Stimulated activated CD8-positive, alpha-beta memory T cell treated with anti-CD3 and anti-CD28 coated beads, Interleukin-7, amount 100 ng/mL, for 1 hour (primary cell): ENCODE measurements at regions not wholly inside any gene's neighbourhood (a gene's known extent, or its start where the extent isn't known, plus 50 kb on each side); places are given as distances from the start of the nearest gene placed in this dataset.
A peak's percentile ranks its signal among the peaks of the same experiment; 100 is the strongest.

Source experiments
- DNase-seq, 2 donors: peaks; one replicate each; pipeline ENCODE4 v3.0.0-alpha.2; 2020; ENCODE audit warnings: low read depth in 2 of 2

DNA sequence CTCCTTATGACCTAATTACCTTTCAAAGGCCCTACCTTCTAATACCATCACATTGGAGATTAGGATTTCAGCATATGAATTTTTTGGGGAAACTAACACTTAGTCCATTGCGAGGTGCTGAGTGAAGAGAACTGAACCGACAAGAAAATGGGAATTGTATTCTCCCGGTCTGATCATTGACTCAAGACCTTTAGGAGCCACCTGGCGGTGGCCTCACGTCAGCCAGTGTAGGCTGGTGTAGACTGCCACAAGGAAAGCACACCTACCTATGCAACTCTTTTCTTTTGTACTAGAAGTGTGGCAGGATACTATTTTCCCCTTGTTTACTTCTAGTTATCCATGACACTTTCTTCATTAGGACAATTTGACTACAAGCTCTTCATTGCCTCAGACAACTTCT lies 333.5 kb upstream of the B3GALT2 start:
- no peak for DNase-seq

DNA sequence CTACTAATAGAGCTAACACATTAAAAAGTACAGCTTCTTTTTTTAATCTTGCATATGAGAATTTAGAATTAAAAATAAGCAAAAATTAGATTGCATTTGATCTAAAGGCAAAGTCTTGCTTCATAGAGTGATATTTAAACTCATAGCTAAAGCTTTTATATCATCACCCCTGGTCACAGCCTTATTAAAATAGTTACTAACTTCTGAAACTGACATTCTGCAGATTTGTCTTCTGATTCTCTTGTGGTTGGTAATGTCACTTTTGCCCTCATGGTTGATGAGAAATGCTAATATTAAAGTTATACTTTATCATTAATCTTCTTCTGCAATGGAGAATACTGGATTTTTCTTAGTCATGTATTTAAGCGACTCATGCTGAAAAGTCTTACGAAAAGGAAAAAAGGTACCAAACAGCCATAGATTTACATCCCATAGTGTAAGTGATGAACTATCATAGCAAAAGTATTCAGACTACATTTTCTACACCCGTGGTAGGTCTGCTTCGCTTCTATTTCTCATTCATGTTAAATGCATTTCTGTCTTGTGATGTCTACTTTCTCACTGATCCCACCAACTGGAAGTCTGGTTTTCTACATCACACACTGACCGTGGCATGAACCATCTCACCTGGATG lies 330.5 kb upstream of the B3GALT2 start:
- no peak for DNase-seq

DNA sequence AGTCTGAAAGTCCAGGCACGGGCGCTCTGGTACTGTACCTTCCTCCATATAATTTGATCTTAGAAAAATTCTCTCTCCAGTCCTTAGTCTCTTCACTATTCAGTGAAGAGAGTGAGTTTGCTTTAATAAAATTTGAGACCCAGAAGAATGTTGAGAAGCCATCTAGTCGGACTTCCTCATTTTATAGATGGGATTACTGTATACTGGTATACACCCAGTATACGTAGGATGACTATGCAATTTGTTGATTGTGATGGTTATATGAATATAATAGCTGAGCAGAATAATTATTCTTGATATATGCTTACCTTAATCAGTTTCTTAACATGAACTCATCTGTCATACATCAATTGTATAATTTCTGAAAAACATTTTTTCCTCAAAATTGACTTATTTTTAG lies 328.0 kb upstream of the B3GALT2 start:
- no peak for DNase-seq

DNA sequence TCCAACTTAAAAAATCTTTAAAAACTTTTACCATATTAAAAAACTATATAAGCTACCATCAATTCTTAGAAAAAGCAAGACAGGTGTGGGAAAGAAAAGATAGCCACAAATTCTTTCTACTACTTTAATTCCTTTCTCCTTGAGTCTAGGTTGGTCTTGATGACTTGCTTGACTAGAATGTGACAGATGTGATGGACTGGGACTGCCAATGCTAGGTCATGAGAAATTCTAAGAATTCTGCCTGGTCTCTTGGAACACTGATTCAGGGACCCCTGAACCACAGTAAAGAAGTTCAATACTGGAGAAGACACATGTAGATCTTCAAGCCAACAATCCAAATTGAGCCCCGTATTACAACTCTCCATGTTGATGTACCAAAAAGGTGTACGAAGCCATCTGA lies 326.6 kb upstream of the B3GALT2 start:
- no peak for DNase-seq

DNA sequence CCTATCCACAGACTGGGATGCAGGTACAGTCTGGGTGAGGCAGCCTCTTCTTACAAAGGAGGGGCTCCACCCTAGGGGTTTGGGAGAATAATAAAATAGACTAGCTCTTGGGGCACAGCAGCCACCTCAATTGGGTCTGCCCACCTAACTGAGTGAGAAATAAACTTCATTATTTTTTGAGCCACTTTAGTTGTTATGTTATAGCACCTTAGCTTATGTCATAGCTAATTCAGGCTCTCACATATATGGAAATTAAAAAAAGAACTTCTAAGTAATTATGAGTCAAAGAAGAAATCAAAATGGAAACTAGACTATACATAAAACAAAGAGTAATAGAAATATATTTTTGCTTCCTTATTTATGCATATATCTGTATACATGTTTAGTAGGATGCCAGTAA lies 318.5 kb upstream of the B3GALT2 start:
- no peak for DNase-seq

DNA sequence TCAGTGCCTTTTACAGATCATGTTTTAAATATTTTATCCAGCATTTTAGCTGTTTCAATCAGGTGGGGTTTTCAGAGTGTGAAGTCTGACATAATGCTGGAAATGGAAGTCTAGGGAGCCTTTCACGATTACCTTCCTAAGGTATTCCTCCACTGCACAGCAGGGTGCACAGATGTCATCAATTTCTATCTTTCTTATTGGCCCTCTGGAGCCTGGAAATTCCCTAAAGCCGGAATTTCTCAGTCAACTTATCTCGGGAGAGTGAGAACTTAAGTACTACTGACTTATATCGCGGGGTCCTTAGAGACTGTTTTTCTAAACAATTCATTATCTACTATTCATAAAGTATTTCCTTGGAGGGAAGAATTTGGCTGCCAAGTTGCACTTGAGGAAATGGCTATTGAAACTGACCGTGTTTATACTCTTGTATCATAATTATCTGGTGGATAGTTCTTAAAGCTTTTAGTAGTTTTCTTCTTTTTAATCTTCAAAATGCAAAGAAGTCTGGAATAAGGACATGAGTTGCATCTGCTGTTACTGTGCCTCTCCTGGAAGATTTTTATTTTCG lies 311.8 kb upstream of the B3GALT2 start:
- DNase-seq: no peak

DNA sequence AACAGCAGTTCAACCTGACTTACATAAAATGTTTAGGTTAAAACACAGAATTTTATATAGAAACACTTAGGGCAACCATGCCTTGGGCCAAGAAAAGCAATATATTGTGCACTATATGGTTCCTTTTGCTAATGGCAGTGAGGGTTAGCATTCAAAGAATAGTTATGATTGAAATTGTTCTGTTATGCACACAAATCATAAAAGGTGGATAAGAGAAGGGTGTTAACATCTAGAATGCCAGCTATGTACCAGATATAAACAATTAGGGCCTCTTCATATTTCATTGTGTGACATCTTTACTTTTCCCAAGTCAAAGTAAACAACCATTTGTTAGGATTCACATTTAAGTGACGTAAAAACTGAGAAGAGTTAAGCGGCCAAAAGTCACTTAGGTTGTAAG lies 308.0 kb upstream of the B3GALT2 start:
- no peak for DNase-seq

DNA sequence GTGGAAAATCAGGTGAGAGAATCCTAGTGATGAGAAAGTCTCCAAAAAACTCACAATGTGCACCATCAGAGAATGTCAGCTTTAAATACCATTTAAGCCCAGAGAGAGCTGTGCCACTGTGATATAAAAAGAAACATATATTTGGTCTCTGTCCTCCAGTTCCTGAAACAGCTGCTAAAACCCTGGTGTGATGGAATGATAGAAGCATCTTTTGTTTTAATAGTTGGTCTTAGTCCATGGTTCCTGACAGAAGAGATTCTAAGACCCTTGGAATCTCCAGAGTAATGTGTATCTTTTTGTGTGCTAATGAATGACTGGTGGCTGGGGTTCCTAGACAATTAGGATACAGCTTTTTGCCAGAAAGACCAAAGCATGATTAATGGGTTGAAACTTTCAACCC lies 302.8 kb upstream of the B3GALT2 start:
- DNase-seq: no peak

DNA sequence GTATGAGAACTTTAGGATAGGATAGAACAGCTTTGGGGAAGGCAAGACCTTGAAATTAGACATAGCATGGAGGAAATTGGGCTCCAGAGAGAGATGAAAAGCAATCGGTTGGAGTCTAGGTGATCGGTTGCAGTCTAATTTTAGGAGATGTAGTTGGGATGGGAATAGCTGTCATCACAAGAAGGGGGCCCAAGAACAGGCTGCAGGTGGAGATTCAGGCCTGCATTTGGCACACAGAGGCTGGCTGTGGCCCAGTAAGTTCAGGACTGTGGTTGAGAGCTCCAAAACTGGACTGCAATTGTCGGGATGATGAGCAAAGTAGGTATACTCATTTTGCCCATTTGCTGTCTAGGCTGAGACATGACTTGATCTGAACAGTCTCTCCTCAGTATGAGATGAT lies 301.3 kb upstream of the B3GALT2 start:
- no peak for DNase-seq

DNA sequence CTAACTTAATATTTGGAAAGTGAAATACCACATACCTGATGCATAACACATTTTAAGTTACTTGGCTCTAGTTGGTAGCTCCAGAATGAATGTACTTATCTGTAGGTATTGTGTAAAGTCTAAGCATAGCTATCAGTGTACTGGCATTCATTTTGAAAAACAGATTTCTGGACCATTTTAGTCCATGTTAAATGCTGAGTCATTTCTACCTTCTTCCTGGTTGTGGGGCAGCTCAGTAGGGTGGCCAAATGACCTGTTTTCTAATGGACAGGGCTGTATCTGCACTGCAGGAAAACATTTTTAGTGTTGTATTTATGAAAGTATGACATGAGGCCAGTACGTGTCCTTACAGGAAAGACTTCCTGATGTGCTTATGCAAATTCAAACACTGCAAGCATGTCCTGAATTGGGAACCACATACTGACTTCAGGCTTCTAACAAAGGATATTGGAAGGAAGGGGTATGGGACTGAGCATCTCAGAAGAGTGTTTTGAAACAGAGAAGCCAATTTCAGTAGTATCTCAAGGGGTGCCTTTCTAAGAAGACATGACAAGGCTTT lies 300.3 kb upstream of the B3GALT2 start:
- DNase-seq: no peak

DNA sequence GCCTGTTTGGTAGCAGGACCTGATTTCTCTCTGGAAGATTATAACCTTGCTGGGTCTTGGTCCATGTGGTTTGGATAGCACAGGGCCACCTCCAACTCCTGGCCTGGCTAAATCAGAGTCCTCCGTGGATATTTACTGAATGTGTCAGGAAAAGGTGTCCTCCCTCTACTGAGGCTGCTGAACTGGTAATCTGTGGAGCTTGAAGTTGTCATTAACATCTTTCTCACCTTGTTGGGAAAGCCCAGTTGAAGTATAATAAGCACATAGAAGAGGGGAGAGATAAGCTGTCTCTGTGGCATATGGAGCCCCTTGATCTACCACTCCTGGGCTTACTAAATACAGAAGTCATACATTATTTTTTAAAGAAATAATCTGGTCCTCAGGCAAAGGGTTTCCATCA lies 294.3 kb upstream of the B3GALT2 start:
- DNase-seq: no peak

DNA sequence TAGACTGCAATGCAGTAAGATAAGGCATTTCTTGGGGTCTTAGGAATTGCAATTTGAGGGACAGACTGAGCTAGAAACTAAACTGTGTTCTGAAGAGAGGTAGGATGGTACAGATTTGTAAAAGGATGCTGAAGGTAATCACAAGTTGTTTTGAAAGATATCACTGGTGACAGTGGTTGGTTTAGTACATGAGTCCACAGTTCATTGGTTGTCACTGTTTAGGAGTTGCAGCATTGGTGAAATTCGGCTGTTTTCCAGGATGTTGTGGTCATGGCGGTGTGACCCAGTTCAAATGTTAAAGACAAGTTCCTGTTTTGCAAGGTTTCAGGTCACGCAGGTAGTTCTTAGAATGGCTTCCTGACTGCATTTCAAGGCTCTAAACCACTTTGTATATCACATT lies 292.8 kb upstream of the B3GALT2 start:
- peak; percentile 21 to 23 for DNase-seq

DNA sequence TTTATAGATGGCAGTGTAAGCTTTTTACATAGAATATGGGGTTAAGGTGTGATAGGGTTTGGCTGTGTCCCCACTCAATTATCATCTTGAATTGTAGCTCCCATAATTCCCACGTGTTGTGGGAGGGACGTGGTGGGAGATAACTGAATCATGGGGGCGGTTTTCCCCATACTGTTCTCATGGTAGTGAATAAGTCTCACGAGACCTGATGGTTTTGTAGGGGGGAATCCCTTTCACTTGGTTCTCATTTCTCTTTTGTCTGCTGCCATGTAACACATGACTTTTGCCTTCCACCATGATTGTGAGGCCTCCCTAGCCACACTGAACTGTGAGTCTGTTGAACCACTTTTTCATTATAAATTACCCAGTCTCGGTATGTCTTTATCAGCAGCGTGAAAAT lies 290.3 kb upstream of the B3GALT2 start:
- no peak for DNase-seq

DNA sequence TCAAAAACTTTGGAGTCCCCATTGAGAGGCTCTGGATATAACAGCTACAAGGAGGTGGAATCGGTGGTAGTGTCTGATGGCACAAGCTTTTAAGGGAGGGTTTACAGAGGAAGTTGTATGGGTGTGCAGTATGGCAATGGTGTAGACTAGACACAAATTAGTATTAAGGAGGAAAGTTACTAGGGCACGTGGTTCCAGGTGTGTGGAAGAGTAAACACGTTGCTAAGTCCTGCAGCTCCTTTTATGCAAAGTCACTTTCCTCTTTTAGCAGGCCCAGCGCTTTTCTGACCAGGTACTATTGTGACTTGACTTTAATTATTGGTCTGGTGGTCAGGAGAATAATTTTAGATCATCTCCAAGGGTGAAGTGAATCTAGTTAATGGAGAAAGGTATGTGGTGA lies 287.5 kb upstream of the B3GALT2 start:
- no peak for DNase-seq

DNA sequence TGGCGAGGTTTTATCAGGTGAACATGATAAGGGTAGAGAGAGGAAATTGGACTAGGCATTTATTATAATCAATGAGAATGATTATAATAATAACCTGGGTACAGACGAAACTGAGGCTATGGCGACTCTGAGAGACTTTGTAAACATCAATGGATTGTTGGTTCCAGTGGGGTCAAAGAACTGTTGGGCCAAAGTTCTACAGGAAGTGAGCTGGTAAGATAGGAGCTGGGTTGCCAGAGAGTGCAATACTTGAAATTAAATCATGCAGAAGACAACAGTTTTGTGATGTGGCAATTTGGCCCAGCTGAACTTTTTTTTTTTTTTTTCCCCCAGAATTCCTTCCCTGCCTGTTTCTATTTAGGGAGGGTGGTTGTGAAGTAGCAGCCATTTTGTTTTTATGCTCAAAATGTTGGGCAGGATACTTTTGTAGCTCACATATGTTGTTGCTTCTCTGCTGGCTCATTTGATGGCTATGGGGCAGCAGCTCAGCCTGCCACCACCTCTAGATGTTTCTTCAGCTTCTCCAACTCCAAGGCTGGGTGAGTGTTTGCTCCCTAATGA lies 286.5 kb upstream of the B3GALT2 start:
- no peak for DNase-seq

DNA sequence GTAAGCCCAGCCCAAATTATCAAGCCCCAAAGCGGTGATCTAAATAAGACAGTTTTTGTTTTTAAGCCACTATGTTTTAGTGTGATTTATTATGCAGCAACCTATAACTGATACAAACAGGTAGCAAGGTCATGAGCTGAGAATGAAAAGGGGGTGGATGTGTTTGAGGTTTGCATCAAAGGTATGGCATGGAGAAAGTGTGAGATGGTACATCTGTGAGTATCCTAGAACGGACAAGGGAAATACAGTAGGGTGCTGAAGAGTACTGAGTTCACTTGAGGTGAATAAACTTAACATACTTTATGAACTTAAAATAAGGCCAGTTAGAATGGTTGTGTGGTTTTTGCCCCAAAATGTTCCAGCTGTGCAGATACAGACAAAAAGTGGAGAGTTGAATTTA lies 286.0 kb upstream of the B3GALT2 start:
- DNase-seq: no peak

DNA sequence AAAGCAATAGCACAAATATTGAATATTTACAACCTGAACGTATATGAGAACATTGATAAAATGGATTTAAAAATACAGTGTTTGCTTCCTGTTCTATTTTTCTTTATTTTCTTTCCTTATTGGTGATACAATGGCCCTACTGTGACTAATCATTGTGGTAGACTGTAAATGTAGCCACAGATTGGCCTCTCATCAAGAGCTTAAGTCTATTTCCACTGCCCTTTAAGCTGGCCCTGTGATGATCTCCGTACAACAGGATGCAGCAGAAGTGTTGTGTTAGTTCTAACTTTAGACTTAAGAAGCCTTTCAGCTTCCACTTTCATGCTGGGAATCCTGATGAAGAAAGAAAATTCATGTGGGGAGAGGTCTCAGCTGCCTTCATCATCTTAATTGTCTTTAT lies 285.6 kb upstream of the B3GALT2 start:
- no peak for DNase-seq

DNA sequence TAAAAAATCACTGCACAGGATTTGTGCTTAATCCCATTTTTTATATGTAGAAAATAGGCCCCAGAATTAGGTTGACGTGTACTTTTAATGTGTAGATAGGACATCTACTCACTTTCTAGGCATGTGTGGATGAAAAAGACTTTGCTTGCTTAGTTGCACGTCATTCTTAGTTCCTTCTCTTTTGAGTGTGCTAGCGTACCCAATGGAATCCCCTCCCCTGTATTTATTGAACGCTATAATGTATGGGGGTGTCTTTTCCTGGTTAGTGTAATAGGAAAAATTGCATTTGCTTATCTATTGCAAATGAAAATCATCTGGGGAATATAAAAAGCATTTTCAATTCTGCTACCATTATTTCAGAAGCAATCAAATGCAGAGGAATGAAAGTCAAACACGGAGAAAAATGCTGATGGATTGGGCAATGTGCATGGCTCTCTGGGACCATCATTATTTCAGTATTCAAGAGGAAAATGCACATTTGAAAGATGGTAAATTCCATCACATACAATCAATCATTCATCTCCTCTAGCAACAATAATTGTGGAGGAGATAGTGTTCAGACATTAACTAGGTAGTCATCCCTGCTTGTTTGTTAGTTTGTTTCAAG lies 277.0 kb upstream of the B3GALT2 start:
- no peak for DNase-seq

DNA sequence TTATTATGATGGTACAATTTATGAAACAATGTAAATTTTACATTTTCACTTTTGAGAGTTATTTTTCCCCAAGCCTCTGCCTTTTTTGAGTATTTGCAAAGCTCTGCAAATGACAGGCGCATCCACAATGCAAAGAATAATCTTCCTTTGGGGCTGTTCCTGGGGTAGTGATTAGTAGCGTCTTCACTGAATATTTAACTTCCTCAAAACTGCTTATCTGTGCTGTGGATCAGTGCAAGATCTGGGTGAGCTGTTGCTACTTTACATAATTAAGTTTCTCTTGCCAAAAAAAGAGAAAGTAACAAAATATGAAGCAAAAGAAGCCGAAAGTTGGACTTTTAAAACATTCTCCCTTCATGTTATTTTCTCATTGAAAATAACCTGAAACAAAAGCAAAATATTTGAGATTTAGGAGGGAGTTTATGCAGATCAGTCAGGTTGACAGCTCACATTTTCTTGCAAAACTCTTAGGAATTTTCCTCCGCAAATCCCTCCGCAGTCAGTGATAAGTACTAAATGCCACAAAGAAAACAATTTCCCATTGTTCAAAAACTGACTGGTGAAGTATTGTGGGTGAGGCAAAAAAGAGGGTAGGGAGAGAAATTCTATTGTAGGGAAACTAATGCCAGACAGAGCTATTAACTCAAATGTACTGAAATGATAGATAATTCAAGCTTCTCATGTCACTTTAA lies 276.4 kb upstream of the B3GALT2 start:
- DNase-seq: no peak

DNA sequence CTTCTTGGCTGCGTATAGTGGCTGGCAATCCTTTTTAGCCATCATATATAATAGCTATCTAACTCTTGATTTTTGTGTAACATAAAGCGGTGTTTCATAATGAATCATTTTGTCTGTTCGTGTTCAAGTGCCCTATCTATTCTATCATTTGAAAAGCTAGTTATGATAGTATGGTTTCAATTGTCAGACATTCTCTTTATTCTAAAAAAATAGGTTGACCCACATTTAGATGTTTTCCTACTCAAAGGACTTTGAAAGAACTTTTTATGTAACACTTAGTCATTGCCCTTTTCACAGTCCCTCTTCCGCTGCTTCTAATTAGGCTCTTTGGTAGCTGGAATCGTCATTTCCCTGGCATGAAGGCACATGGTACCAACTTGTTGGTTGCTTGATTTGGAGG lies 272.2 kb upstream of the B3GALT2 start:
- DNase-seq: no peak

DNA sequence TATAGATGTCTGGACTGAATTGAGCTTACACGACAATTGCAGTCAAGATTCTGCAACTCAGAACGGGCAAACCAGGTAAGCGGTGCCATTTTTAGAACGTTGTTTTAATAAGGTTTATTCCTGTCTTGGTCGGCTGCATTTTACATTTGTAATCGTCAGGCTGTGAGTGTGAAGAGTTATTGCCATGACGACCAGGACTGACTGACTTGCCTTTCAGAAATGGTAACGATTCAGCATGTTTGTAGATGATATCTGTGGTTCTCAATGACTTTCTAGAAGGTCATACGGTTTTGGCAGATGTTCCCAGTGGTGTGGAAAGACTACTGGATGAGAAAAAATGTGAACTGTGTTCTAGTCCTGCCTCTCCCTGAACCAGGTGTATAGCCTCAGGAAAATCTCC lies 271.3 kb upstream of the B3GALT2 start:
- no peak for DNase-seq

DNA sequence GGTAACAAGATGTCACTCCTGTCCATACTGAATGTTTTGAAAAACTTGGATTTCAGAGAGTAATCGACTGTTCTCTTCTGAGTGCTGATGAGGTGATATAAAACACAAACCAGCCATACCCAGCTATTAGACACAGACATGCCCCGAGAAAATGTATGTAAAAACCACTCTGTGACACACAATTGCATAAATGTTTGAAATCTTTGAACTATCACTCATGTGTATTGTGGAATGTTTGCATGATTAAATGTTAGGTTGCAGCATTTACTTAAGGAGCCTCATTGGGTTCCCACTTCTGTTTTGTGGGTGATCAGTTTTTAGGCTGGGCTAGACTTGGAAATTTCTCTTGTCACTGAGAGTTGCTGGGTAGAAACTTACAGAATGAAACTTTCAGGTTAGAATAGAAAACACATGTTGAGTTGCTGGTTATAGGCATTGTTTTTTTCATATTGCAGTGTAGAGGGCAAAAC lies 270.4 kb upstream of the B3GALT2 start:
- no peak for DNase-seq
